H1 (cell line): ENCODE measurements at regions not wholly inside any gene's neighbourhood (a gene's known extent, or its start where the extent isn't known, plus 50 kb on each side); places are given as distances from the start of the nearest gene placed in this dataset.

Experiments
- CTCF ChIA-PET: fragments of 300-600 bp; sonication (Branson Sonifier 250); formaldehyde crosslinking; loops from one replicate; lab custom pipeline; 2021; ENCODE audit not compliant: partially characterized antibody; lab: Charles Lee
- POLR2A ChIA-PET: fragments of 300-600 bp; sonication (Branson Sonifier 250); formaldehyde crosslinking; loops from one replicate; lab custom pipeline; 2021; ENCODE audit warnings: inconsistent platforms; ENCODE audit not compliant: partially characterized antibody; lab: Charles Lee
- DNase-seq, 2 experiments: peaks; one replicate each; pipeline versions ENCODE4 v3.0.0 to v3.0.0-alpha.2; 2010 to 2022; ENCODE audit warnings: low spot score in 2 of 2, low read depth in 1 of 2, mixed read lengths in 1 of 2
- FAIRE-seq: peaks from 2 replicates; lab custom pipeline; 2011; peaks lifted over from hg19 to GRCh38; lab: Jason Lieb, UNC
- H2AFZ ChIP-seq: 2 replicates; pipeline ENCODE4 v1.8.1; 2012; ENCODE audit warnings: low read length, inconsistent platforms
- H2AK5ac ChIP-seq: 2 replicates; pipeline ENCODE4 v1.6.1; 2013; ENCODE audit warnings: low read depth, low read length
- H2BK120ac ChIP-seq: replicated peaks from 2 replicates; pipeline ENCODE3; 2013; ENCODE audit warnings: low read depth, low read length, inconsistent platforms
- H2BK12ac ChIP-seq: 2 replicates; pipeline ENCODE4 v1.6.1; 2013; ENCODE audit warnings: low read depth, low read length
- H2BK15ac ChIP-seq: 2 replicates; pipeline ENCODE4 v1.6.1; 2013; ENCODE audit warnings: low read length
- H2BK20ac ChIP-seq: 2 replicates; pipeline ENCODE4 v1.6.1; 2013; ENCODE audit warnings: low read length
- H2BK5ac ChIP-seq: 2 replicates; pipeline ENCODE4 v1.6.1; 2013; ENCODE audit warnings: low read depth, low read length
- H3K14ac ChIP-seq: 2 replicates; pipeline ENCODE4 v1.6.1; 2013; ENCODE audit warnings: inconsistent platforms; ENCODE audit not compliant: insufficient read length
- H3K18ac ChIP-seq: 2 replicates; pipeline ENCODE4 v1.6.1; 2013; ENCODE audit warnings: low read length; ENCODE audit errors: extremely low read depth
- H3K23ac ChIP-seq: 2 replicates; pipeline ENCODE4 v1.6.1; 2013; ENCODE audit warnings: inconsistent platforms; ENCODE audit not compliant: insufficient read length
- H3K23me2 ChIP-seq: 2 replicates; pipeline ENCODE4 v1.6.1; 2013; ENCODE audit warnings: low read depth, low read length
- H3K27ac ChIP-seq: 2 replicates; pipeline ENCODE4 v1.6.1; 2011; ENCODE audit warnings: low read depth, low read length, inconsistent platforms
- H3K27me3 ChIP-seq, 4 experiments: replicated peaks in 1 of 4; 1 replicate in 1 of 4; 2 replicates in 3 of 4; pipeline versions ENCODE4 v1.6.1 to v1.8.1; 2011 to 2013; ENCODE audit warnings: low read length in 3 of 4, mild to moderate bottlenecking in 3 of 4, inconsistent platforms in 2 of 4, mixed read lengths in 2 of 4, moderate library complexity in 1 of 4; ENCODE audit not compliant: control insufficient read depth in 3 of 4, insufficient read depth in 3 of 4; ENCODE audit errors: extremely low read depth in 1 of 4
- H3K36me3 ChIP-seq, 4 experiments: 2 replicates each; pipeline versions ENCODE4 v1.6.1 to v1.8.1; 2011 to 2013; ENCODE audit warnings: mild to moderate bottlenecking in 4 of 4, low read length in 3 of 4, moderate library complexity in 2 of 4, control low read depth in 1 of 4, inconsistent platforms in 1 of 4; ENCODE audit not compliant: insufficient read depth in 4 of 4, control insufficient read depth in 2 of 4
- H3K4ac ChIP-seq: replicated peaks from 2 replicates; pipeline ENCODE3; 2013; ENCODE audit warnings: low read length, low read depth, mixed read lengths, inconsistent platforms; ENCODE audit not compliant: insufficient read length
- H3K4me1 ChIP-seq, 4 experiments: replicated peaks in 1 of 4; 1 replicate in 1 of 4; 2 replicates in 3 of 4; pipeline versions ENCODE4 v1.6.1 to v1.8.1; 2011 to 2013; ENCODE audit warnings: low read length in 3 of 4, inconsistent platforms in 2 of 4, mixed read lengths in 1 of 4; ENCODE audit not compliant: insufficient read depth in 4 of 4, control insufficient read depth in 3 of 4
- H3K4me2 ChIP-seq, 2 experiments: 2 replicates each; pipeline versions ENCODE4 v1.6.1 to v1.8.1; 2011 to 2013; ENCODE audit warnings: low read depth in 2 of 2, low read length in 2 of 2, control low read depth in 1 of 2, inconsistent platforms in 1 of 2, mild to moderate bottlenecking in 1 of 2; ENCODE audit not compliant: insufficient read depth in 1 of 2
- H3K4me3 ChIP-seq, 4 experiments: fragments of 200-600, 300-600 bp in 1 of 4; sonication (generic), shearing (Covaris generic), sonication (Bioruptor Twin) in 1 of 4; 2 replicates each; pipeline versions ENCODE4 v1.5.1 to v1.8.1; 2011 to 2016; ENCODE audit warnings: low read length in 4 of 4, low read depth in 3 of 4, control low read depth in 2 of 4, inconsistent platforms in 2 of 4, mild to moderate bottlenecking in 2 of 4, mixed read lengths in 1 of 4, moderate library complexity in 1 of 4; ENCODE audit not compliant: insufficient read depth in 2 of 4; ENCODE audit errors: extremely low read depth in 1 of 4
- H3K56ac ChIP-seq: replicated peaks from 2 replicates; pipeline ENCODE3; 2013; ENCODE audit warnings: low read depth, mild to moderate bottlenecking, mixed read lengths, low read length, inconsistent platforms; ENCODE audit not compliant: insufficient read length
- H3K79me1 ChIP-seq: 2 replicates; pipeline ENCODE4 v1.6.1; 2013; ENCODE audit warnings: low read depth, low read length, control low read depth
- H3K79me2 ChIP-seq, 2 experiments: 2 replicates each; pipeline versions ENCODE4 v1.6.1 to v1.8.1; 2012 to 2013; ENCODE audit warnings: low read length in 2 of 2, mild to moderate bottlenecking in 2 of 2, inconsistent platforms in 1 of 2; ENCODE audit not compliant: insufficient read depth in 2 of 2, control insufficient read depth in 1 of 2
- H3K9ac ChIP-seq, 4 experiments: replicated peaks in 1 of 4; 1 replicate in 1 of 4; 2 replicates in 3 of 4; pipeline versions ENCODE4 v1.6.1 to v1.8.1; 2011 to 2013; ENCODE audit warnings: low read depth in 3 of 4, low read length in 3 of 4, control low read depth in 2 of 4, mild to moderate bottlenecking in 2 of 4, moderate library complexity in 2 of 4, inconsistent platforms in 1 of 4; ENCODE audit errors: extremely low read depth in 1 of 4
- H3K9me3 ChIP-seq, 2 experiments: 2 replicates each; pipeline versions ENCODE4 v1.6.1 to v1.8.1; 2012 to 2013; ENCODE audit warnings: mild to moderate bottlenecking in 2 of 2, moderate library complexity in 2 of 2, control low read depth in 1 of 2, inconsistent platforms in 1 of 2, low read depth in 1 of 2, low read length in 1 of 2, mixed read lengths in 1 of 2; ENCODE audit not compliant: insufficient read depth in 2 of 2
- H4K20me1 ChIP-seq, 2 experiments: replicated peaks in 1 of 2; 2 replicates each; pipeline versions ENCODE3 to v1.8.1; 2011 to 2013; ENCODE audit warnings: inconsistent platforms in 2 of 2, low read length in 2 of 2, mild to moderate bottlenecking in 1 of 2; ENCODE audit not compliant: insufficient read depth in 2 of 2, control insufficient read depth in 1 of 2
- H4K5ac ChIP-seq: 2 replicates; pipeline ENCODE4 v1.6.1; 2013; ENCODE audit warnings: low read length, low read depth, mixed read lengths, inconsistent platforms; ENCODE audit not compliant: insufficient read length
- H4K8ac ChIP-seq: 2 replicates; pipeline ENCODE4 v1.8.0; 2013; ENCODE audit warnings: mild to moderate bottlenecking, moderate library complexity, low read length, inconsistent platforms; ENCODE audit not compliant: insufficient read depth; ENCODE audit errors: extremely low read depth
- H4K91ac ChIP-seq: replicated peaks from 2 replicates; pipeline ENCODE3; 2013; ENCODE audit warnings: low read length, mixed read lengths, inconsistent platforms; ENCODE audit not compliant: insufficient read length
- ASH2L ChIP-seq: fragments of 200-600, 300-600 bp; sonication (generic); IDR thresholded peaks from one replicate; pipeline ENCODE4 v1.7.1; 2017; ENCODE audit warnings: low read length
- CBX8 ChIP-seq: fragments of 300-800, 300-1000 bp; sonication (generic); IDR thresholded peaks from 2 replicates; pipeline ENCODE4 v1.7.1; 2016; ENCODE audit warnings: low read depth, low read length, borderline replicate concordance
- CTBP2 ChIP-seq: IDR thresholded peaks from 2 replicates; pipeline ENCODE4 v1.7.0; 2011; ENCODE audit warnings: borderline replicate concordance, mild to moderate bottlenecking, moderate library complexity, mixed read lengths, low read length; ENCODE audit not compliant: insufficient read depth, insufficient read length
- EGR1 ChIP-seq: IDR thresholded peaks from 2 replicates; pipeline ENCODE4 v1.6.1; 2011; ENCODE audit warnings: low read depth, low read length, borderline replicate concordance
- HDAC2 ChIP-seq, 2 experiments: fragments of 300-600 bp in 1 of 2; sonication (generic) in 1 of 2; IDR thresholded peaks; 2 replicates each; pipeline ENCODE4 v1.6.1; 2011 to 2012; ENCODE audit warnings: low read depth in 2 of 2, low read length in 2 of 2, mild to moderate bottlenecking in 2 of 2, moderate library complexity in 2 of 2, borderline replicate concordance in 1 of 2, inconsistent platforms in 1 of 2
- KDM1A ChIP-seq: fragments of 200-600, 300-600 bp; sonication (generic); IDR thresholded peaks from 2 replicates; pipeline ENCODE4 v1.7.1; 2016; ENCODE audit warnings: mild to moderate bottlenecking, low read length, borderline replicate concordance
- MAFK ChIP-seq: IDR thresholded peaks from 2 replicates; pipeline ENCODE4 v1.6.1; 2012; ENCODE audit warnings: low read depth, mild to moderate bottlenecking, improper control_type of control experiment, low read length
- SAP30 ChIP-seq: fragments of 300-600 bp; sonication (generic); IDR thresholded peaks from 2 replicates; pipeline ENCODE4 v1.7.1; 2012; ENCODE audit warnings: low read length, moderate library complexity, mild to moderate bottlenecking, inconsistent platforms; ENCODE audit not compliant: insufficient read depth, insufficient replicate concordance
- SP1 ChIP-seq: IDR thresholded peaks from 2 replicates; pipeline ENCODE4 v1.6.1; 2011; ENCODE audit warnings: low read depth, low read length
- TAF7 ChIP-seq: optimal IDR thresholded peaks from 2 replicates; pipeline ENCODE3; 2011; ENCODE audit warnings: low read depth, mild to moderate bottlenecking, inconsistent platforms, low read length, moderate library complexity, borderline replicate concordance
- WGBS, 2 experiments: shearing (Covaris generic) in 1 of 2; methylation state at CpG; one replicate each; pipeline versions ENCODE4 v1.1.6 to v1.1.7; 2013 to 2015; ENCODE audit warnings: low lambda C conversion rate in 2 of 2, mixed read lengths in 2 of 2, inconsistent platforms in 1 of 2, low coverage in 1 of 2, missing lambda C conversion rate in 1 of 2; ENCODE audit not compliant: insufficient replicate concordance in 2 of 2, insufficient coverage in 1 of 2, insufficient read length in 1 of 2; ENCODE audit errors: extremely low coverage in 1 of 2, missing lambda C conversion rate in 1 of 2; 5-methylcytosine and 5-hydroxymethylcytosine counted together
- TF ChIP-seq, protein P1 (sequence below), 3 experiments: IDR thresholded peaks; 1 replicate in 2 of 3; 2 replicates in 1 of 3; pipeline versions ENCODE4 v1.5.1 to v1.6.1; 2011; ENCODE audit warnings: low read length in 3 of 3, mild to moderate bottlenecking in 3 of 3, inconsistent platforms in 2 of 3, low read depth in 1 of 3, moderate library complexity in 1 of 3; ENCODE audit not compliant: insufficient read depth in 1 of 3; ENCODE audit errors: control extremely low read depth in 1 of 3

- no peak overlapping the region for H3K23ac ChIP-seq
- ChIA-PET CTCF (interaction anchor here (0.6 kb wide), 1 partner anchor 213 kb away, joined by 3 read pairs; no protein-coding TSS in a partner anchor), POLR2A (no interaction called here)
- no peaks in the 10 kb centered on the region for H3K79me2 ChIP-seq
- H3K18ac ChIP-seq = no peak overlapping the region
- H3K27me3 ChIP-seq = no peaks in the 10 kb centered on the region
- H3K56ac ChIP-seq = no peak overlapping the region
- H2BK12ac ChIP-seq = no peak overlapping the region
- no peak overlapping the region for H3K9ac ChIP-seq
- no peak overlapping the region for H2BK120ac ChIP-seq
- FAIRE-seq = no peak
- H4K91ac ChIP-seq = no peak overlapping the region
- no peaks in the 10 kb centered on the region for H3K9me3 ChIP-seq
- H3K36me3 ChIP-seq = no peaks in the 10 kb centered on the region
- no peak overlapping the region for H4K8ac ChIP-seq
- H3K4ac ChIP-seq = no peak overlapping the region
- no peak overlapping the region for H3K4me3 ChIP-seq
- no peak overlapping the region for H2AFZ ChIP-seq
- H2BK5ac ChIP-seq = no peak overlapping the region
- no peak overlapping the region for H2BK15ac ChIP-seq
- no peak overlapping the region for H3K4me2 ChIP-seq
- H3K4me1 ChIP-seq = no peaks in the 10 kb centered on the region
- no peaks in the 10 kb centered on the region for H3K79me1 ChIP-seq
- no peak overlapping the region for H2BK20ac ChIP-seq
- no peak overlapping the region for H4K5ac ChIP-seq
- WGBS, 2 experiments = 88% methylated on average over 2 of the region's 2 CpGs; no CpG with 5 or more reads in 1 of the 2 experiments
- TF ChIP-seq EGR1 (no peak), SAP30 (no peak), TAF7 (no peak), MAFK (no peak), CTBP2 (no peak), SP1 (no peak), CBX8 (no peak), KDM1A (no peak), HDAC2 (IDR thresholded peaks at IDR 0.05; ENCODE audit: borderline replicate concordance in 1 of 2, low read depth in 2 of 2, low read length in 2 of 2) (no peak), ASH2L (no peak)
- TF ChIP-seq, protein P1, sequence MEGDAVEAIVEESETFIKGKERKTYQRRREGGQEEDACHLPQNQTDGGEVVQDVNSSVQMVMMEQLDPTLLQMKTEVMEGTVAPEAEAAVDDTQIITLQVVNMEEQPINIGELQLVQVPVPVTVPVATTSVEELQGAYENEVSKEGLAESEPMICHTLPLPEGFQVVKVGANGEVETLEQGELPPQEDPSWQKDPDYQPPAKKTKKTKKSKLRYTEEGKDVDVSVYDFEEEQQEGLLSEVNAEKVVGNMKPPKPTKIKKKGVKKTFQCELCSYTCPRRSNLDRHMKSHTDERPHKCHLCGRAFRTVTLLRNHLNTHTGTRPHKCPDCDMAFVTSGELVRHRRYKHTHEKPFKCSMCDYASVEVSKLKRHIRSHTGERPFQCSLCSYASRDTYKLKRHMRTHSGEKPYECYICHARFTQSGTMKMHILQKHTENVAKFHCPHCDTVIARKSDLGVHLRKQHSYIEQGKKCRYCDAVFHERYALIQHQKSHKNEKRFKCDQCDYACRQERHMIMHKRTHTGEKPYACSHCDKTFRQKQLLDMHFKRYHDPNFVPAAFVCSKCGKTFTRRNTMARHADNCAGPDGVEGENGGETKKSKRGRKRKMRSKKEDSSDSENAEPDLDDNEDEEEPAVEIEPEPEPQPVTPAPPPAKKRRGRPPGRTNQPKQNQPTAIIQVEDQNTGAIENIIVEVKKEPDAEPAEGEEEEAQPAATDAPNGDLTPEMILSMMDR (IDR thresholded peaks at IDR 0.05; ENCODE audit: control extremely low read depth in 1 of 3, insufficient read depth in 1 of 3, low read depth in 1 of 3, low read length in 3 of 3) = no peak
- H3K27ac ChIP-seq = no peak overlapping the region
- H3K23me2 ChIP-seq = no peaks in the 10 kb centered on the region
- H3K14ac ChIP-seq = no peak overlapping the region
- H2AK5ac ChIP-seq = no peak overlapping the region
- DNase-seq = no peak
- H4K20me1 ChIP-seq = no peaks in the 10 kb centered on the region
Observed at GRCh38 chr3:180142041-180142440, 105.3 kb upstream of the PEX5L start.
